A673 (cell line): ENCODE measurements at regions not wholly inside any gene's neighbourhood (a gene's known extent, or its start where the extent isn't known, plus 50 kb on each side); places are given as distances from the start of the nearest gene placed in this dataset.

Experiments
- CTCF ChIP-seq: fragments of 300-800, 200-600 bp; sonication (generic); conservative IDR thresholded peaks from 2 replicates; pipeline ENCODE4 v1.5.1; 2017; ENCODE audit warnings: low read depth, mild to moderate bottlenecking, antibody characterized with exemption, low read length, moderate library complexity, mixed read lengths
- EZH2 ChIP-seq: fragments of 200-600 bp; sonication (generic); IDR thresholded peaks from 2 replicates; pipeline ENCODE4 v1.6.1; 2017; ENCODE audit warnings: borderline replicate concordance, low read depth, mild to moderate bottlenecking, mixed read lengths, antibody characterized with exemption, low read length; ENCODE audit not compliant: poor library complexity, severe bottlenecking

DNA sequence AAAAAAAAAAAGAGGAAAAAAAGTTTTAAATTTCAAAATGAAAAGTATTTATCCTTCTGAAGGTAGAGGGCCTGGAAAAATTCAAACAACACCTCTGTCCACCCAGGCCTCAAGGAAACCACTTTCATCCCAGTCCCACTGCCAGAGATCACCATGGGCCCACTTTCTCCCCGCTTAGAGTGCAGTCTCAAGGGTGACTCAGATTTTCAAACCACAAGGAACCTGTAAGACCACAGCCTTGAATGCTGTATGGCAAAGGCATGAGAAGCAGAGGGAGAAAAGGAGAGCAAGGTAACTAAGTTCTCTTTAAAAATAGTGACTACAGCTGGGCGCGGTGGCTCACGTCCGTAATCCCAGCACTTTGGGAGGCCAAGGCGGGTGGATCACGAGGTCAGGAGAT is 87.9 kb upstream of the PACRGL start:
- TF ChIP-seq CTCF = no peak
- no peak for TF ChIP-seq EZH2
